Aorta (tissue), 5 donors: ENCODE measurements at regions not wholly inside any gene's neighbourhood (a gene's known extent, or its start where the extent isn't known, plus 50 kb on each side); places are given as distances from the start of the nearest gene placed in this dataset.

Source experiments
- ATAC-seq: fragments of 200-7000 bp; cut with Tn5 transposase; one replicate; pipeline ENCODE4 v1.9.1; 2022; ENCODE audit warnings: moderate library complexity; ENCODE audit not compliant: low FRiP score
- DNase-seq, 2 donors: peaks; one replicate each; pipeline ENCODE4 v3.0.0-alpha.2; 2020
- H3K27ac ChIP-seq, 2 donors: one replicate each; pipeline ENCODE4 v1.5.1; 2013; ENCODE audit warnings: low read length in 2 of 2, mild to moderate bottlenecking in 2 of 2, moderate library complexity in 2 of 2, control low read depth in 1 of 2, inconsistent platforms in 1 of 2, low read depth in 1 of 2
- H3K27me3 ChIP-seq, 2 donors: one replicate each; pipeline ENCODE4 v1.6.1; 2013; ENCODE audit warnings: control low read depth in 1 of 2, low read length in 1 of 2, mild to moderate bottlenecking in 1 of 2, moderate library complexity in 1 of 2; ENCODE audit not compliant: insufficient read depth in 2 of 2, control insufficient read depth in 1 of 2
- H3K36me3 ChIP-seq, 2 donors: one replicate each; pipeline ENCODE4 v1.6.1; 2013; ENCODE audit warnings: control low read depth in 1 of 2, low read length in 1 of 2, mild to moderate bottlenecking in 1 of 2; ENCODE audit not compliant: insufficient read depth in 2 of 2, control insufficient read depth in 1 of 2
- H3K4me1 ChIP-seq, 2 donors: one replicate each; pipeline ENCODE4 v1.6.1; 2013; ENCODE audit warnings: low read length in 2 of 2, control low read depth in 1 of 2, mild to moderate bottlenecking in 1 of 2, moderate library complexity in 1 of 2; ENCODE audit not compliant: insufficient read depth in 2 of 2, control insufficient read depth in 1 of 2
- H3K4me3 ChIP-seq, 2 donors: one replicate each; pipeline ENCODE4 v1.5.1; 2013; ENCODE audit warnings: low read length in 2 of 2, control low read depth in 1 of 2, mild to moderate bottlenecking in 1 of 2
- H3K9me3 ChIP-seq: one replicate; pipeline ENCODE4 v1.6.1; 2013; ENCODE audit warnings: mild to moderate bottlenecking, low read length; ENCODE audit not compliant: control insufficient read depth
- WGBS, 2 donors: extraction: QIAGEN DNeasy Blood & Tissue Kit; methylation state at CpG; one replicate each; pipeline ENCODE4 v1.1.7; 2013; 5-methylcytosine and 5-hydroxymethylcytosine counted together
- intact Hi-C, 2 donors: fragments of 100-400 bp; cut with DNase I; formaldehyde crosslinking; loops; one replicate each; pipeline versions ENCODE4 v1.14.2 to v1.15.0; 2022
- donor health status: healthy with polysubstance abuse.
- donor health status: Bipolar disorder and iron deficiency.
- donor health status: DM: no; HTN: no; CAD: no.
- donor health status: DM: no; HTN: no; CAD: no.
- donor health status: DM: yes; HTN: yes; CAD: no.

GRCh38 chr2:65846989-65847678 lies 414.7 kb upstream of the SPRED2 start:
- 5% methylated on average over 9 of the region's 9 CpGs for WGBS, 2 donors
- intact Hi-C loops: no loop called here
- Histone ChIP-seq H3K36me3 (no peaks in the 10 kb centered on the region), H3K27me3 (no peaks in the 10 kb centered on the region), H3K27ac (no peak overlapping the region), H3K4me3 (peak overlapping the region in 1 of 2 donors; percentile 48), H3K4me1 (peaks cover 6% of the 10 kb centered on the region in 2 donors), H3K9me3 (no peaks in the 10 kb centered on the region)
- DNase-seq (peak; percentile 45 to 72), ATAC-seq (no peak)

GRCh38 chr2:65845442-65846182 lies 413.2 kb upstream of the SPRED2 start:
- H3K36me3 ChIP-seq: no peaks in the 10 kb centered on the region

GRCh38 chr2:65842104-65842503 lies 409.7 kb upstream of the SPRED2 start:
- ATAC-seq (no peak), DNase-seq (no peak)
- peak overlapping the region in 1 of 2 donors; percentile 26 for H3K4me3 ChIP-seq
- H3K9me3 ChIP-seq: no peaks in the 10 kb centered on the region
- H3K4me1 ChIP-seq: peaks cover 0 to 5% of the 10 kb centered on the region in 2 donors
- WGBS, 2 donors: 99 to 100% methylated on average over 1 of the region's 1 CpG
- no peaks in the 10 kb centered on the region for H3K36me3 ChIP-seq
- intact Hi-C loops: no loop called here
- no peaks in the 10 kb centered on the region for H3K27me3 ChIP-seq
- no peak overlapping the region for H3K27ac ChIP-seq

More at GRCh38 chr2:65845442-65846182, 413.2 kb upstream of the SPRED2 start:
- Histone ChIP-seq H3K9me3 (no peaks in the 10 kb centered on the region), H3K27me3 (no peaks in the 10 kb centered on the region), H3K27ac (no peak overlapping the region), H3K4me1 (peaks cover 6% of the 10 kb centered on the region in 2 donors), H3K4me3 (no peak overlapping the region)
- WGBS, 2 donors: 95 to 96% methylated on average over 5 of the region's 5 CpGs
- ATAC-seq: no peak
- DNase-seq: no peak
- intact Hi-C loops: no loop called here

GRCh38 chr2:65835975-65836549 lies 403.7 kb upstream of the SPRED2 start:
- H3K9me3 ChIP-seq: no peaks in the 10 kb centered on the region
- H3K4me1 ChIP-seq: no peaks in the 10 kb centered on the region
- H3K4me3 ChIP-seq: no peak overlapping the region
- no peak overlapping the region for H3K27ac ChIP-seq
- ATAC-seq (no peak), DNase-seq (no peak)
- WGBS, 2 donors: 78 to 95% methylated on average over 1 of the region's 1 CpG
- H3K27me3 ChIP-seq: no peaks in the 10 kb centered on the region
- no peaks in the 10 kb centered on the region for H3K36me3 ChIP-seq
- intact Hi-C loops: no loop called here

- no peaks in the 10 kb centered on the region for H3K9me3 ChIP-seq
- intact Hi-C loops: no loop called here
- no peaks in the 10 kb centered on the region for H3K36me3 ChIP-seq
- no peak for ATAC-seq
- WGBS, 2 donors: 90% methylated on average over 7 of the region's 7 CpGs
- H3K27ac ChIP-seq: no peak overlapping the region
- H3K4me3 ChIP-seq: no peak overlapping the region
- H3K4me1 ChIP-seq: no peaks in the 10 kb centered on the region
- DNase-seq: no peak
- no peaks in the 10 kb centered on the region for H3K27me3 ChIP-seq
Measured at GRCh38 chr2:65834771-65835475, 402.5 kb upstream of the SPRED2 start.

- WGBS, 2 donors: 95 to 96% methylated on average over 6 of the region's 6 CpGs
Measured at GRCh38 chr2:65834062-65834461, 401.7 kb upstream of the SPRED2 start.

GRCh38 chr2:65831509-65831908 lies 399.1 kb upstream of the SPRED2 start:
- H3K9me3 ChIP-seq: no peaks in the 10 kb centered on the region
- H3K4me1 ChIP-seq: no peaks in the 10 kb centered on the region
- ATAC-seq: no peak
- no peak overlapping the region for H3K4me3 ChIP-seq
- no peaks in the 10 kb centered on the region for H3K36me3 ChIP-seq
- intact Hi-C loops: no loop called here
- no peak for DNase-seq
- no peak overlapping the region for H3K27ac ChIP-seq
- H3K27me3 ChIP-seq: no peaks in the 10 kb centered on the region
- 90 to 97% methylated on average over 1 of the region's 1 CpG for WGBS, 2 donors

More at GRCh38 chr2:65834062-65834461, 401.7 kb upstream of the SPRED2 start:
- DNase-seq (no peak), ATAC-seq (no peak)
- no peak overlapping the region for H3K4me3 ChIP-seq
- H3K9me3 ChIP-seq: no peaks in the 10 kb centered on the region
- no peaks in the 10 kb centered on the region for H3K36me3 ChIP-seq
- no peaks in the 10 kb centered on the region for H3K27me3 ChIP-seq
- no peak overlapping the region for H3K27ac ChIP-seq
- intact Hi-C loops: no loop called here
- no peaks in the 10 kb centered on the region for H3K4me1 ChIP-seq

GRCh38 chr2:65826567-65826966 lies 394.2 kb upstream of the SPRED2 start:
- DNase-seq (no peak), ATAC-seq (no peak)
- Histone ChIP-seq H3K4me1 (no peaks in the 10 kb centered on the region), H3K9me3 (peaks cover 3% of the 10 kb centered on the region), H3K27me3 (no peaks in the 10 kb centered on the region), H3K27ac (no peak overlapping the region), H3K36me3 (no peaks in the 10 kb centered on the region), H3K4me3 (no peak overlapping the region)
- intact Hi-C loops: no loop called here
- 38 to 52% methylated on average over 1 of the region's 1 CpG for WGBS, 2 donors
